Esophagus squamous epithelium (tissue), 5 donors: ENCODE measurements at regions not wholly inside any gene's neighbourhood (a gene's known extent, or its start where the extent isn't known, plus 50 kb on each side); places are given as distances from the start of the nearest gene placed in this dataset.

ENCODE experiments used
- DNase-seq: peaks from one replicate; lab custom pipeline; 2025; lab: John Stamatoyannopoulos, UW
- H3K27ac ChIP-seq, 4 donors: fragments of 200-600 bp; sonication (generic); one replicate each; pipeline ENCODE4 v1.5.1; 2016 to 2019; ENCODE audit warnings: mild to moderate bottlenecking in 1 of 4
- H3K27me3 ChIP-seq, 4 donors: fragments of 200-600 bp; sonication (generic); 1 replicate in 3 of 4; 2 replicates in 1 of 4; pipeline versions ENCODE4 v1.5.1 to v1.6.0; 2017 to 2021; ENCODE audit warnings: antibody characterized with exemption in 1 of 4
- H3K36me3 ChIP-seq, 3 donors: fragments of 200-600 bp; sonication (generic); one replicate each; pipeline ENCODE4 v1.5.1; 2016 to 2019
- H3K4me1 ChIP-seq, 3 donors: fragments of 200-600 bp; sonication (generic); one replicate each; pipeline ENCODE4 v1.5.1; 2017 to 2019
- H3K4me3 ChIP-seq, 4 donors: fragments of 200-600 bp; sonication (generic); 1 replicate in 3 of 4; 2 replicates in 1 of 4; pipeline ENCODE4 v1.5.1; 2016 to 2019; ENCODE audit warnings: mild to moderate bottlenecking in 2 of 4, moderate library complexity in 1 of 4
- H3K9me3 ChIP-seq, 3 donors: fragments of 200-600 bp; sonication (generic); one replicate each; pipeline ENCODE4 v1.5.1; 2016 to 2019
- CTCF ChIP-seq, 6 experiments: fragments of 450-650 bp in 4 of 6; fragments of 200-600 bp in 2 of 6; sonication (generic) in 2 of 6; IDR thresholded peaks; one replicate each; pipeline ENCODE4 v1.5.1; 2016 to 2019; ENCODE audit warnings: antibody characterized with exemption in 6 of 6, mild to moderate bottlenecking in 4 of 6, moderate library complexity in 4 of 6
- POLR2A ChIP-seq, 4 donors: fragments of 450-650 bp; IDR thresholded peaks; one replicate each; pipeline ENCODE4 v1.6.1; 2017; ENCODE audit warnings: antibody characterized with exemption in 4 of 4, mild to moderate bottlenecking in 4 of 4, moderate library complexity in 3 of 4
- WGBS, 2 donors: methylation state at CpG; one replicate each; pipeline ENCODE4 v1.1.5; 2018; 5-methylcytosine and 5-hydroxymethylcytosine counted together
- intact Hi-C: fragments of 100-400 bp; cut with DNase I; formaldehyde crosslinking; loops from one replicate; pipeline ENCODE4 v1.15.0; 2022
- donor health status: DM: yes; HTN: yes; CAD: no.

DNA sequence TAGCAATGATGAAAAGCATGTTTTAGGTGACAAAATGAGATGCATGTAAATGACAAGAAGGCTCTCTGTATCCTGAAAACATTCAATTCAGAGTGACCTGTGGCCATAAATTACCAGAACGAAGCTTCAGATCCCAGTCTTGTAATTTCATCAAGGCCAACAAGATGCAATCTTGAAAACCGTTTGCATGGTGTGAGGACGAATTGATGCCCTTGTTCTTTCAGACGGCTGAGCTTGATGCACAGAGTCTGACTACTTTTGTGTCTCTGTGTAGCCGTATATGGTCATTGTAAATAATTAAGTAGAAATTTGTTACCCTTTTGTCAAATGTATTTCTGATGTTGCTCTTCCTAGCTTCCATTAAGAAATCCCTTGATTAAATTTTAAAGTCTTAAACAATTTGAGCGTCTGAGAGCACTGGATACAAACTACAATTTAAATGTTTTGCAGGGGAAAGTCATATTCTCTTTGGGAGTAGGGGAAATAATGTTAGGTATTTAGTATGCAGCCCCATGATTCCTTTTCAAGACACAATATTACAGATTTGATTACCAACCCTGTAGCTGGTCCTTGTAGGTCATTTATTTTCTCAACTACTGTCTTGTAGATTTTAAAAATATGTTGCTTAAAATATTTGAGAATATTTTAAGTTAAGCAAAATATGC, 125.8 kb upstream of the PCDH9 start:
- 55 to 67% methylated on average over 6 of the region's 6 CpGs for WGBS, 2 donors
- H3K4me1 ChIP-seq: no peaks in the 10 kb centered on the region
- H3K27me3 ChIP-seq: no peaks in the 10 kb centered on the region
- no peak overlapping the region for H3K4me3 ChIP-seq
- no peak for TF ChIP-seq CTCF (IDR thresholded peaks at IDR 0.05)
- TF ChIP-seq POLR2A (IDR thresholded peaks at IDR 0.05): no peak
- H3K36me3 ChIP-seq: no peaks in the 10 kb centered on the region
- no peak overlapping the region for H3K27ac ChIP-seq
- no peak for DNase-seq
- intact Hi-C loops: no loop called here
- H3K9me3 ChIP-seq: no peaks in the 10 kb centered on the region

GRCh38 chr13:67353941-67354340, 123.8 kb upstream of the PCDH9 start:
- no peak overlapping the region for H3K27ac ChIP-seq
- H3K4me3 ChIP-seq: peak overlapping the region in 1 of 4 donors; percentile 9
- DNase-seq: no peak
- H3K27me3 ChIP-seq: no peaks in the 10 kb centered on the region
- no peaks in the 10 kb centered on the region for H3K4me1 ChIP-seq
- TF ChIP-seq POLR2A (IDR thresholded peaks at IDR 0.05): no peak
- no peak for TF ChIP-seq CTCF (IDR thresholded peaks at IDR 0.05)
- no peaks in the 10 kb centered on the region for H3K36me3 ChIP-seq
- H3K9me3 ChIP-seq: no peaks in the 10 kb centered on the region
- intact Hi-C loops: no loop called here
- WGBS, 2 donors: 38 to 42% methylated on average over 2 of the region's 2 CpGs

- H3K9me3 ChIP-seq: no peaks in the 10 kb centered on the region
- no peak overlapping the region for H3K4me3 ChIP-seq
- TF ChIP-seq CTCF (IDR thresholded peaks at IDR 0.05) (no peak), POLR2A (IDR thresholded peaks at IDR 0.05) (no peak)
- H3K4me1 ChIP-seq: no peaks in the 10 kb centered on the region
- no peak for DNase-seq
- H3K36me3 ChIP-seq: no peaks in the 10 kb centered on the region
- no peak overlapping the region for H3K27ac ChIP-seq
- 5 to 40% methylated on average over 1 of the region's 1 CpG for WGBS, 2 donors
- H3K27me3 ChIP-seq: no peaks in the 10 kb centered on the region
- intact Hi-C loops: no loop called here
Measured at GRCh38 chr13:67353031-67353430, 122.9 kb upstream of the PCDH9 start.

GRCh38 chr13:67351909-67352308, 121.8 kb upstream of the PCDH9 start:
- no peak for DNase-seq
- Histone ChIP-seq H3K27me3 (no peaks in the 10 kb centered on the region), H3K36me3 (no peaks in the 10 kb centered on the region), H3K27ac (no peak overlapping the region), H3K9me3 (no peaks in the 10 kb centered on the region), H3K4me3 (no peak overlapping the region), H3K4me1 (no peaks in the 10 kb centered on the region)
- 72 to 91% methylated on average over 1 of the region's 1 CpG for WGBS, 2 donors
- TF ChIP-seq POLR2A (IDR thresholded peaks at IDR 0.05): no peak
- intact Hi-C loops: no loop called here

DNA sequence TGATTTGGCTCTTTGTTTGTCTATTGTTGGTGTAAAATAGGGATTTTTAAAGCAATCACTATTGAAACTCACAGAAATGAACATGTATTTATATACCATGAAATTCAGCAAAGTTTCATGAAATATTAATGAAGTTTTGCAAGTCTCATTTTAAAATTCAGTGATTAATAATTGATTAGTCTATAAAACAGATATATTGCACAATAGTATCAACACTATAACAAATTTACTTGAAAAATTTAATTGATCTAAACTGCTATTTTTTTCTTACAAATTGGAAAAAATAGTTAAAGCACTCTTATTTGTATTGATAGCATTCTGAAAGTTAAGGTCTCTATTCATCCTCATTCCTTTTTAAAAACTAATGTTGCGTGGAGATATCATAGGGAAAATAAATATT, 121.0 kb upstream of the PCDH9 start:
- Histone ChIP-seq H3K4me1 (no peaks in the 10 kb centered on the region), H3K9me3 (no peaks in the 10 kb centered on the region), H3K36me3 (no peaks in the 10 kb centered on the region), H3K27me3 (no peaks in the 10 kb centered on the region), H3K4me3 (no peak overlapping the region), H3K27ac (no peak overlapping the region)
- no peak for DNase-seq
- 83 to 90% methylated on average over 1 of the region's 1 CpG for WGBS, 2 donors
- intact Hi-C loops: no loop called here
- TF ChIP-seq POLR2A (IDR thresholded peaks at IDR 0.05) (no peak), CTCF (IDR thresholded peaks at IDR 0.05) (no peak)

DNA sequence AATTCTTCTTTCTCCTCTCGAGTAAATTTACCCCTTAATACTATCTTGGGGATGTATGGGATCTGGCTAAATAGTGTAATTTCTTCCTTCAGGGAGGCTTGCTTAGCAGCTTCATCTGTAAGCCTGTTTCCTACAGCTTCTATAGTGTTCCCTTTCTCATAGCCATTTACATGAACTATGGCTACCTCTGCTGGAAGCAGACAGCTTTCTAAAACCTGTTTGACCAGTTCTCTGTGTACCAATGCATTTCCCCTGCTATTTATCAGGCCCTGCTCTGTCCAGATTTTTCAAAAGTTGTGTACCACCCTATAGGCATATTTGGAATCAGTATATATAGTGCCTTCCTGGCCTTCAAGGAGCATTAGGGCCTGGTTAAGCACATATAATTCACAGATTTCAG, 113.6 kb upstream of the PCDH9 start:
- Histone ChIP-seq H3K27me3 (no peaks in the 10 kb centered on the region), H3K9me3 (no peaks in the 10 kb centered on the region), H3K4me1 (no peaks in the 10 kb centered on the region), H3K4me3 (no peak overlapping the region), H3K36me3 (no peaks in the 10 kb centered on the region), H3K27ac (no peak overlapping the region)
- WGBS, 2 donors: 33 to 56% methylated on average over 1 of the region's 1 CpG
- intact Hi-C loops: no loop called here
- DNase-seq: no peak
- TF ChIP-seq CTCF (IDR thresholded peaks at IDR 0.05) (no peak), POLR2A (IDR thresholded peaks at IDR 0.05) (no peak)
